GM19324 (cell line): ENCODE measurements at regions not wholly inside any gene's neighbourhood (a gene's known extent, or its start where the extent isn't known, plus 50 kb on each side); places are given as distances from the start of the nearest gene placed in this dataset.
A peak's percentile ranks its signal among the peaks of the same experiment; 100 is the strongest.
"Not testable (repeated sequence)": the region's sequence is repeated elsewhere in the genome, so short reads cannot be mapped to it uniquely, and the experiment has no call there.

ENCODE experiments used
- ATAC-seq: cut with Tn5 transposase; IDR thresholded peaks from one replicate; pipeline ENCODE4 v1.9.1; 2021; ENCODE audit warnings: mild to moderate bottlenecking, moderate library complexity; ENCODE audit not compliant: unreplicated experiment, low FRiP score

DNA sequence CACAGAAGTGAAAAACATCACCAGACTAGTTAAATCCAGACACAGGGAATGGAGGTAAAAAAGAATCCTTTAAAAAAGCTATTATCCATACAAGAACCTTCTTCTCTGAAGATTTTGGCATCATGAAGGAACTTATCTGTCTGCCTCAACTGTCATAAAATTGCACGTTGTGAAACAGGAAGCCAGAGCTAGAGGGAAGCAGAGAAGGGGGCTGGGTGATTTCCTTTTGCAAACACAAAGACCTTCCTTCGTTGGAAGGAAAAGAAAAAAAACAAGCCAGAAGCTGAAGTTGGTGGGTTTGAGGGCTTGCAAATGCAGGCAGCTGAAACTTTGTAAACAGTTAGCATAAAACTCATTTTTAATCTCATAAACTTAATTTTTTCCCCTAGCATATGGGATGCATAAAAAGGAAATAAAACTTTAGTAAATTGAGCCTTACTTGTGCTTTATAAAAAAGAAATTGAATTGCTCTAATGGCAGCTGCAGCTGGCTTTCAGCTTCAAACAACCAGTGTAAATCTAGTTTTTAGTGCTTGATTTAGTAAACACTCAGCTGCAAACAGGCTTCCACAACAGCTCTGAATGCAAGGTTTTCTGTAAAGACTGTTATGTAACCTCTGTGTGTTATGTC, 101.6 kb downstream of the OTUD1 start:
- ATAC-seq, result no peak

DNA sequence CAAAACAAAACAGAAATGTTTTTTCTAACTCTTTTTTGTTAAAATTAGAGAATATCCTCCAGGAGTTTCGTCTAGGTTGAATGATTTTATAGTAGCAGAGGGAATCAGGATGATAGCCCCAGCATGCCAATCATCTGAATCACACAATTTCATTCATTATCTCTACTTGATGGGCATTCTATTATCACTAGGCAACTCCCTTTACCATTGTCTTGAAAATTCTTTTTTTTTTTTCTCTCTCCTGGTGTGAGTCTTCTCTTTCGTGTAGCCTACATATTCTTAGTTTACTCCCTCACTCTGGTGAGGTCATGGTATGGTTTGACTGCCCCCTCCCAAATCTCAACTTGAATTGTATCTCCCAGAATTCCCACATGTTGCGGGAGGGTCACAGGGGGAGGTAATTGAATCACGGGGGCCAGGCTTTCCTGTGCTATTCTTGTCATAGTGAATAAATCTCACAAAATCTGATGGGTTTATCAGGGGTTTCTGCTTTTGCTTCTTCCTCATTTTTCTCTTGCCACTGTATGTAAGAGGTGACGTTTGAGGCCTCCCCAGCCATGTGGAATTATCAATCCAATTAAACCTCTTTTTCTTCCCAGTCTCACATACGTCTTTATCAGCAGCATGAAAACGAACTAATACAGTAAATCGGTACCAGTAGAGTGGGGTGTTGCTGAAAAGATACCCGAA, 105.0 kb downstream of the OTUD1 start:
- no peak for ATAC-seq

- not testable (repeated sequence) for ATAC-seq
Measured at GRCh38 chr10:23545866-23546265, 107.0 kb downstream of the OTUD1 start.

DNA sequence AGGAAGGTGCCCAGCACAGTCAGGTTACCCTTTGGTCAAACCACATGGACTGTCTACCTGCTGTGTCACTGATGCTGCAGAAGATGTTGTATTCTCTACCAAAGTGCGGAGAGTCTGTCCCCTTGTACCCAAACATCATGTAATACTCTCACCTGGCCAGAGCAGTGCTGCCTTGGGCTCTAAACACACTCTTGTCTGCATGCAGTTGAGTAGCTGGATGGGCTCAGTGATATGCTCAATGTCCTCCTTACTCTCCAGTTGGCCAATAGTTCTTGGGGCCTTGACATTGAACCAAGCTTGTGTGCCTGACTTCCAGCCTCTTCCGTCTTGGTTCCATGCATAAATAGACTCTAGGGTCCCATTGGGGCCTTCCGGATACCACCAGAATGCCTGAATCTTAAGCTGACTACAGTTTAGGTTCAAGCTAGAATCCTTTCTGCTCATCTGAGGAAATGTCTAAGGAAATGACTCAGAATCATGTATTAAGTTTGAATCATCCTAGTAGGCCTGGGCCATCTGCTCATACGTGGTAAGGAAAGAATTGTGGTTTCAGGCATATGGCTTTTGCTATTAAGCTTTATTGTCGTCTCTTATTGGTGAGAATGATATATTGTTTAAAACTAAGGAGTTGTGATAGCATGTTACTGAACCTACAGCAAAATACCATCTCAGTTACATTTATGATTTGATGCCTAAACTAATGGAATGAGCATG, 118.0 kb downstream of the OTUD1 start:
- ATAC-seq, result no peak

GRCh38 chr10:23557777-23558176, 118.9 kb downstream of the OTUD1 start:
- ATAC-seq, result no peak

GRCh38 chr10:23558361-23558799, 119.5 kb downstream of the OTUD1 start:
- no peak for ATAC-seq

DNA sequence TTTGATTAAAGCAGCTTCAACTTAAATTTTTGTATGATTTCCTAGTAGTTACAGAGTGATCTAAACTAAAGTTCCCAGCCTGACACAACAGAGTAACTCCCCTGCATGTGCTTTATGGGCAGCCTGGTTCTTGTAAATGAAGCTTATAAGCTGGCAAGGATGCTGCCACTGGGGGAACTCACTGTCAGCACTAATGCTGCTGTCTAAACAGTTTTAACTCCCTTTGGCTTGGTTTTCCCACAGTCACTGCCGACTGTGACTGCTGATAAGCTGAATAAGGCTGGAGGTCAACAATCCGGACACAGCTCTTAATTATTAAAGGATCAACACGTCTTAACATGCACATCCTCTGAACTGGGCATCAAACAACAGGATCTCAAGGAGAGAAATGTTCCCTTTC, 130.1 kb downstream of the OTUD1 start:
- ATAC-seq, result no peak

DNA sequence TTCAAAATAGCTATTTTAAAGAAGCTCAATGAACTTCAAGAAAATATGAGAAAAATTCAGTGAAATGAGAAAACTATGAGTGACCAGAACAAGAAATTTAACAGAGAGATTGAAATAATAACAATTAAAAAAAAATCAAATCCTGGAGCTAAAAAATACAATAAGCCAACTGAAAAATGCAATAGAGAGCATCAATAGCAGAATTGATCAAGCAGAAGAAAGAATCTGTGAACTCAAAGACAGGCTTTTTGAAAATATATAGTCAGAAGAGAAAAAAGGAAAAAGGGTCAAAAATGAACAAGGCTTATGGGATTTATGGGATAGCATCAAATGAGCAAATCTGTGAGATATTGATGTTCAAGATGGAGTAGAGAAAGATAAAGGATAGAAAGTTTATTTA, 133.0 kb downstream of the OTUD1 start:
- ATAC-seq, result no peak

GRCh38 chr10:23581906-23582450, 143.1 kb downstream of the OTUD1 start:
- ATAC-seq, result no peak

GRCh38 chr10:23584396-23584795, 145.5 kb downstream of the OTUD1 start:
- no peak for ATAC-seq

GRCh38 chr10:23585186-23585585, 146.3 kb downstream of the OTUD1 start:
- ATAC-seq, result no peak

- ATAC-seq, result no peak
Measured at GRCh38 chr10:23585666-23586065, 146.8 kb downstream of the OTUD1 start.

DNA sequence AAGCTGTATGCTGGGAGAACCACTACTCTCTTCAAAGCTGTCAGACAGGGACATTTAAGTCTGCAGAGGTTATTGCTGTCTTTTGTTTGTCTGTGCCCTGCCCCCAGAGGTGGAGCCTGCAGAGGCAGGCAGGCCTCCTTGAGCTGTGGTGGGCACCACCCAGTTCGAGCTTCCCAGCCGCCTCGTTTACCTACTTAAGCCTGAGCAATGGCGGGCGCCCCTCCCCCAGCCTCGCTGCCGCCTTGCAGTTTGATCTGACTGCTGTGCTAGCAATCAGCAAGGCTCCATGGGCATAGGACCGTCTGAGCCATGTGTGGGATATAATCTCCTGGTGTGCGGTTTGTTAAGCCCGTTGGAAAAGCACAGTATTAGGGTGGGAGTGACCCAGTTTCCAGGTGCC, 156.4 kb downstream of the OTUD1 start:
- ATAC-seq, result not testable (repeated sequence)

GRCh38 chr10:23604613-23605012, 165.7 kb downstream of the OTUD1 start:
- no peak for ATAC-seq

- no peak for ATAC-seq
Measured at GRCh38 chr10:23606456-23606855, 167.6 kb downstream of the OTUD1 start.

DNA sequence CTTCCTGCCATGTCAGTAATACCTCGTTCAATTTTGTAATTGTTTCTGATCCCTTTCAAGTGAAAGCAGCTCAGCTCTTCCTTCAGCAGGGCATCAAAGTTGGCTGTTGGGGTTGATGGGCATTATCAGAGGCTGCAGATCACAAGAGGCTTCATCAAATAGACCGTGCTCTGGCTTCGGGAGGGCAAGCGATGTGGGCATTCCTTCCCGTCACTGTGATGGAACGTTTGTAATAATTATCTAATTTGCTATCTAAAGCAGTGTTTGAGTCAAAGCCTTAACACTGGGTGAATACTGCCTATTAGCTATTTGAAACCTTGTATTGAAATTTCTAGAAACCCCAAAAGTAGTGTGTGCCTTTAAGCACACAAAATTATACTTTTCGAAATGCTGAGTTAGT, 170.1 kb downstream of the OTUD1 start:
- ATAC-seq, result no peak

DNA sequence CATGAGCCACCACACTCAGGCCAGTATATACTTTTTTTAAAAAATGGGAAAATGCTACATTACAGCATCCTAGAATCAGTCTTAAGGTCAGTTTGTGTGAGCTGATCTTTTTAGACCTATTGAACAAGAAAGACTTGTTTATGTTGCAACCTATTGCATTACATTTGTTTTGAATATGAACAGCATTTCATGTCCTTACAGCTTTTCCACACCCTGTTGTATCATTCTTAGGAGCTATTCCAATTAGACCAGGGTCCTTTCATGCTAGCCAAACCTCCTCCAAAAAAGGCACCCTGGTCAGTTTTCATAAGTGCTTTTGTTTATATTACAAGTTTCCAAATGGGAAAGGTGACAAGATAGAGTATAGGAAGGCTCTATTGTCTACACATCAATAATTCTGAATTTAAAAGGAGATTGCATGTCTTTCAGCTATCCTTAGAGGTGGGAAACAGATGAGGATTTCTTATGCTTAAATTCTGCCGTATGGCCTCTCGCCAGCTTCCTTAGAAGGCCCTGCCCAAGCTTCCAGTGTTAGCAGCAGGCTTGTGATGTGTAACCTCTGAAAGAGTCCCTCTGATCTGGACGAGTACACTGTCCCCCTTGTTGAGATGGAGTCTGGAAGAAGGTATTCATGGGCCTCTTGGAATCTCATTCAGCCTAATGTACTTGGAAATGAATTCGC, 171.9 kb downstream of the OTUD1 start:
- ATAC-seq, result no peak

DNA sequence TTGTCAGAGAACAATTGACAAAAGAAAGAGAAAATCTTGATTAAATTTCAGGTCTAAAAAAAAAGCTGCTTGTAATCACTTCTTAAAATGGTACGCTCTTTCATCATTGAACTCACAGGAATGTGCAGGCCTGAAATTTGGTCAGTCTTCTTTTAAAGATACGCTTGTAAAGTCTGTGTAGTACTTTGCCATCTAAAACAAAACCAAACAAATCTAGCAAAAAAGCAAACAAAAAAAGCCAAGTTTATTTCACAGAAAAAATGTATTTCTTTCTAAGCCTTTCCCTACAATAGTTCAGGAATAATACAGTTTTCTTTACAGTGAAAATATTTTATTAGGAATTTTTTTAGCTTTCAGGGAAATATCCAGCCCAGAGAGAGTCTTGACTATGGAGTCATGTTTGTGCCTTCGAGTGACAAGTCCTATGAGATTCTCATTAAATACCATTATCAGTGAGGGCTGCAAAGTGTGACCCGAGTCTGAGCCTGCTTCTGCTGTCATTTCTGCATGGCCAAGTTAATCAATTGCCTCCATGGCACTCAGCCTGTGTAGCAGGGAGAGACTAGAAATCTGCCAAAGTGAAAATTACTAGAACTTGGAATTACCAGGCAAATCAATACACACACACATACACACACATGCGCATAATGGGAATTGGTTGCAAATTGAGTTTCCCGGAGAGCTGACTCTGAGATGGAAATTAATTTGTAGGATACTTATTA, 172.6 kb downstream of the OTUD1 start:
- ATAC-seq, result no peak

GRCh38 chr10:23613900-23614299, 175.0 kb downstream of the OTUD1 start:
- ATAC-seq, result peak; percentile 55

- peak; percentile 36 for ATAC-seq
Measured at GRCh38 chr10:23614483-23614882, 175.6 kb downstream of the OTUD1 start.
